ENCODE measurements at regions not wholly inside any gene's neighbourhood (a gene's known extent, or its start where the extent isn't known, plus 50 kb on each side); places are given as distances from the start of the nearest gene placed in this dataset.

- Histone ChIP-seq H4K5ac (ENCODE audit: insufficient read length, low read depth, low read length) (no peak overlapping the region), H3K27ac (ENCODE audit: low read depth, low read length) (no peak overlapping the region), H3K9me3 (ENCODE audit: insufficient read depth in 2 of 2, low read depth in 1 of 2, low read length in 1 of 2) (peaks cover 68 to 70% of the 10 kb centered on the region in 2 experiments), H3K23ac (ENCODE audit: insufficient read length) (no peak overlapping the region), H4K20me1 (replicated peaks in 1 of 2; ENCODE audit: control insufficient read depth in 1 of 2, insufficient read depth in 2 of 2, low read length in 2 of 2) (peaks cover 0 to 2% of the 10 kb centered on the region in 2 experiments), H3K36me3 (ENCODE audit: control insufficient read depth in 2 of 4, insufficient read depth in 4 of 4, low read length in 3 of 4) (peaks cover 41 to 100% (median 77%) of the 10 kb centered on the region in 4 experiments), H3K56ac (replicated peaks; ENCODE audit: insufficient read length, low read depth, low read length) (no peak overlapping the region), H2BK12ac (ENCODE audit: low read depth, low read length) (no peak overlapping the region), H2BK5ac (ENCODE audit: low read depth, low read length) (no peak overlapping the region), H2BK20ac (ENCODE audit: low read length) (no peak overlapping the region), H3K4me1 (replicated peaks in 1 of 4; ENCODE audit: control insufficient read depth in 3 of 4, insufficient read depth in 4 of 4, low read length in 3 of 4) (no peaks in the 10 kb centered on the region; a peak in 1 of 7 replicates), H3K14ac (ENCODE audit: insufficient read length) (no peak overlapping the region), H3K9ac (replicated peaks in 1 of 4; ENCODE audit: extremely low read depth in 1 of 4, low read depth in 3 of 4, low read length in 3 of 4) (no peak overlapping the region), H3K4me2 (ENCODE audit: insufficient read depth in 1 of 2, low read depth in 2 of 2, low read length in 2 of 2) (no peak overlapping the region), H3K27me3 (replicated peaks in 1 of 4; ENCODE audit: control insufficient read depth in 3 of 4, extremely low read depth in 1 of 4, insufficient read depth in 3 of 4, low read length in 3 of 4) (no peaks in the 10 kb centered on the region), H3K18ac (ENCODE audit: extremely low read depth, low read length) (no peak overlapping the region), H3K4me3 (ENCODE audit: extremely low read depth in 1 of 4, insufficient read depth in 2 of 4, low read depth in 3 of 4, low read length in 4 of 4) (no peak overlapping the region), H2AFZ (ENCODE audit: low read length) (no peak overlapping the region), H2BK15ac (ENCODE audit: low read length) (no peak overlapping the region), H3K4ac (replicated peaks; ENCODE audit: insufficient read length, low read depth, low read length) (no peak overlapping the region), H4K8ac (ENCODE audit: extremely low read depth, insufficient read depth, low read length) (no peak overlapping the region), H3K23me2 (ENCODE audit: low read depth, low read length) (no peaks in the 10 kb centered on the region; the same call in 1 of the 2 replicates), H2AK5ac (ENCODE audit: low read depth, low read length) (no peak overlapping the region), H2BK120ac (replicated peaks; ENCODE audit: low read depth, low read length) (no peak overlapping the region), H3K79me2 (ENCODE audit: control insufficient read depth in 1 of 2, insufficient read depth in 2 of 2, low read length in 2 of 2) (peaks cover 0 to 84% of the 10 kb centered on the region in 2 experiments; a peak in 3 of 4 replicates), H4K91ac (replicated peaks; ENCODE audit: insufficient read length, low read length) (no peak overlapping the region), H3K79me1 (ENCODE audit: low read depth, low read length) (peaks cover 5% of the 10 kb centered on the region; the same call in 1 of the 2 replicates)
- ChIA-PET CTCF (ENCODE audit: partially characterized antibody) (no interaction called here), POLR2A (ENCODE audit: partially characterized antibody) (interaction anchor here (1.0 kb wide), 1 partner anchor 9 kb away, joined by 3 read pairs; no protein-coding TSS in a partner anchor)
- TF ChIP-seq RBBP5 (IDR thresholded peaks at IDR 0.05; ENCODE audit: borderline replicate concordance, low read depth, low read length) (no peak), MAX (IDR thresholded peaks at IDR 0.05) (no peak), HDAC2 (IDR thresholded peaks at IDR 0.05; ENCODE audit: borderline replicate concordance in 1 of 2, low read depth in 2 of 2, low read length in 2 of 2) (no peak), POLR2AphosphoS5 (IDR thresholded peaks at IDR 0.05; ENCODE audit: low read depth, low read length) (peak; percentile 15; the same call in 1 of the 2 replicates), ZNF274 (IDR thresholded peaks at IDR 0.05; ENCODE audit: borderline replicate concordance, extremely low read depth, low read length) (peak; percentile 56; the same call in 1 of the 2 replicates), SRF (IDR thresholded peaks at IDR 0.05; ENCODE audit: low read depth, low read length) (no peak), SP1 (IDR thresholded peaks at IDR 0.05; ENCODE audit: low read depth, low read length) (no peak)
- no peak for FAIRE-seq
- 91% methylated on average over 13 of the region's 13 CpGs; no CpG with 5 or more reads in 1 of the 2 experiments for WGBS, 2 experiments (ENCODE audit: extremely low coverage in 1 of 2, insufficient coverage in 1 of 2, insufficient read length in 1 of 2, insufficient replicate concordance in 2 of 2, low coverage in 1 of 2, low lambda C conversion rate in 2 of 2, missing lambda C conversion rate in 1 of 2)
- DNase-seq (ENCODE audit: low read depth in 1 of 2, low spot score in 2 of 2) = no peak
Observed at GRCh38 chr15:25051399-25052154, 96.8 kb downstream of the SNRPN start.
